H1 (cell line): ENCODE measurements at regions not wholly inside any gene's neighbourhood (a gene's known extent, or its start where the extent isn't known, plus 50 kb on each side); places are given as distances from the start of the nearest gene placed in this dataset.

Experiments
- CTCF ChIA-PET: fragments of 300-600 bp; sonication (Branson Sonifier 250); formaldehyde crosslinking; loops from one replicate; lab custom pipeline; 2021; ENCODE audit not compliant: partially characterized antibody; lab: Charles Lee
- POLR2A ChIA-PET: fragments of 300-600 bp; sonication (Branson Sonifier 250); formaldehyde crosslinking; loops from one replicate; lab custom pipeline; 2021; ENCODE audit warnings: inconsistent platforms; ENCODE audit not compliant: partially characterized antibody; lab: Charles Lee
- DNase-seq, 2 experiments: peaks; one replicate each; pipeline versions ENCODE4 v3.0.0 to v3.0.0-alpha.2; 2010 to 2022; ENCODE audit warnings: low spot score in 2 of 2, low read depth in 1 of 2, mixed read lengths in 1 of 2
- FAIRE-seq: peaks from 2 replicates; lab custom pipeline; 2011; peaks lifted over from hg19 to GRCh38; lab: Jason Lieb, UNC
- H2AFZ ChIP-seq: 2 replicates; pipeline ENCODE4 v1.8.1; 2012; ENCODE audit warnings: low read length, inconsistent platforms
- H2AK5ac ChIP-seq: 2 replicates; pipeline ENCODE4 v1.6.1; 2013; ENCODE audit warnings: low read depth, low read length
- H2BK120ac ChIP-seq: replicated peaks from 2 replicates; pipeline ENCODE3; 2013; ENCODE audit warnings: low read depth, low read length, inconsistent platforms
- H2BK12ac ChIP-seq: 2 replicates; pipeline ENCODE4 v1.6.1; 2013; ENCODE audit warnings: low read depth, low read length
- H2BK15ac ChIP-seq: 2 replicates; pipeline ENCODE4 v1.6.1; 2013; ENCODE audit warnings: low read length
- H2BK20ac ChIP-seq: 2 replicates; pipeline ENCODE4 v1.6.1; 2013; ENCODE audit warnings: low read length
- H2BK5ac ChIP-seq: 2 replicates; pipeline ENCODE4 v1.6.1; 2013; ENCODE audit warnings: low read depth, low read length
- H3K14ac ChIP-seq: 2 replicates; pipeline ENCODE4 v1.6.1; 2013; ENCODE audit warnings: inconsistent platforms; ENCODE audit not compliant: insufficient read length
- H3K18ac ChIP-seq: 2 replicates; pipeline ENCODE4 v1.6.1; 2013; ENCODE audit warnings: low read length; ENCODE audit errors: extremely low read depth
- H3K23ac ChIP-seq: 2 replicates; pipeline ENCODE4 v1.6.1; 2013; ENCODE audit warnings: inconsistent platforms; ENCODE audit not compliant: insufficient read length
- H3K23me2 ChIP-seq: 2 replicates; pipeline ENCODE4 v1.6.1; 2013; ENCODE audit warnings: low read depth, low read length
- H3K27ac ChIP-seq: 2 replicates; pipeline ENCODE4 v1.6.1; 2011; ENCODE audit warnings: low read depth, low read length, inconsistent platforms
- H3K27me3 ChIP-seq, 4 experiments: replicated peaks in 1 of 4; 1 replicate in 1 of 4; 2 replicates in 3 of 4; pipeline versions ENCODE4 v1.6.1 to v1.8.1; 2011 to 2013; ENCODE audit warnings: low read length in 3 of 4, mild to moderate bottlenecking in 3 of 4, inconsistent platforms in 2 of 4, mixed read lengths in 2 of 4, moderate library complexity in 1 of 4; ENCODE audit not compliant: control insufficient read depth in 3 of 4, insufficient read depth in 3 of 4; ENCODE audit errors: extremely low read depth in 1 of 4
- H3K36me3 ChIP-seq, 4 experiments: 2 replicates each; pipeline versions ENCODE4 v1.6.1 to v1.8.1; 2011 to 2013; ENCODE audit warnings: mild to moderate bottlenecking in 4 of 4, low read length in 3 of 4, moderate library complexity in 2 of 4, control low read depth in 1 of 4, inconsistent platforms in 1 of 4; ENCODE audit not compliant: insufficient read depth in 4 of 4, control insufficient read depth in 2 of 4
- H3K4ac ChIP-seq: replicated peaks from 2 replicates; pipeline ENCODE3; 2013; ENCODE audit warnings: low read length, low read depth, mixed read lengths, inconsistent platforms; ENCODE audit not compliant: insufficient read length
- H3K4me1 ChIP-seq, 4 experiments: replicated peaks in 1 of 4; 1 replicate in 1 of 4; 2 replicates in 3 of 4; pipeline versions ENCODE4 v1.6.1 to v1.8.1; 2011 to 2013; ENCODE audit warnings: low read length in 3 of 4, inconsistent platforms in 2 of 4, mixed read lengths in 1 of 4; ENCODE audit not compliant: insufficient read depth in 4 of 4, control insufficient read depth in 3 of 4
- H3K4me2 ChIP-seq, 2 experiments: 2 replicates each; pipeline versions ENCODE4 v1.6.1 to v1.8.1; 2011 to 2013; ENCODE audit warnings: low read depth in 2 of 2, low read length in 2 of 2, control low read depth in 1 of 2, inconsistent platforms in 1 of 2, mild to moderate bottlenecking in 1 of 2; ENCODE audit not compliant: insufficient read depth in 1 of 2
- H3K4me3 ChIP-seq, 4 experiments: fragments of 200-600, 300-600 bp in 1 of 4; sonication (generic), shearing (Covaris generic), sonication (Bioruptor Twin) in 1 of 4; 2 replicates each; pipeline versions ENCODE4 v1.5.1 to v1.8.1; 2011 to 2016; ENCODE audit warnings: low read length in 4 of 4, low read depth in 3 of 4, control low read depth in 2 of 4, inconsistent platforms in 2 of 4, mild to moderate bottlenecking in 2 of 4, mixed read lengths in 1 of 4, moderate library complexity in 1 of 4; ENCODE audit not compliant: insufficient read depth in 2 of 4; ENCODE audit errors: extremely low read depth in 1 of 4
- H3K56ac ChIP-seq: replicated peaks from 2 replicates; pipeline ENCODE3; 2013; ENCODE audit warnings: low read depth, mild to moderate bottlenecking, mixed read lengths, low read length, inconsistent platforms; ENCODE audit not compliant: insufficient read length
- H3K79me1 ChIP-seq: 2 replicates; pipeline ENCODE4 v1.6.1; 2013; ENCODE audit warnings: low read depth, low read length, control low read depth
- H3K79me2 ChIP-seq, 2 experiments: 2 replicates each; pipeline versions ENCODE4 v1.6.1 to v1.8.1; 2012 to 2013; ENCODE audit warnings: low read length in 2 of 2, mild to moderate bottlenecking in 2 of 2, inconsistent platforms in 1 of 2; ENCODE audit not compliant: insufficient read depth in 2 of 2, control insufficient read depth in 1 of 2
- H3K9ac ChIP-seq, 4 experiments: replicated peaks in 1 of 4; 1 replicate in 1 of 4; 2 replicates in 3 of 4; pipeline versions ENCODE4 v1.6.1 to v1.8.1; 2011 to 2013; ENCODE audit warnings: low read depth in 3 of 4, low read length in 3 of 4, control low read depth in 2 of 4, mild to moderate bottlenecking in 2 of 4, moderate library complexity in 2 of 4, inconsistent platforms in 1 of 4; ENCODE audit errors: extremely low read depth in 1 of 4
- H3K9me3 ChIP-seq, 2 experiments: 2 replicates each; pipeline versions ENCODE4 v1.6.1 to v1.8.1; 2012 to 2013; ENCODE audit warnings: mild to moderate bottlenecking in 2 of 2, moderate library complexity in 2 of 2, control low read depth in 1 of 2, inconsistent platforms in 1 of 2, low read depth in 1 of 2, low read length in 1 of 2, mixed read lengths in 1 of 2; ENCODE audit not compliant: insufficient read depth in 2 of 2
- H4K20me1 ChIP-seq, 2 experiments: replicated peaks in 1 of 2; 2 replicates each; pipeline versions ENCODE3 to v1.8.1; 2011 to 2013; ENCODE audit warnings: inconsistent platforms in 2 of 2, low read length in 2 of 2, mild to moderate bottlenecking in 1 of 2; ENCODE audit not compliant: insufficient read depth in 2 of 2, control insufficient read depth in 1 of 2
- H4K5ac ChIP-seq: 2 replicates; pipeline ENCODE4 v1.6.1; 2013; ENCODE audit warnings: low read length, low read depth, mixed read lengths, inconsistent platforms; ENCODE audit not compliant: insufficient read length
- H4K8ac ChIP-seq: 2 replicates; pipeline ENCODE4 v1.8.0; 2013; ENCODE audit warnings: mild to moderate bottlenecking, moderate library complexity, low read length, inconsistent platforms; ENCODE audit not compliant: insufficient read depth; ENCODE audit errors: extremely low read depth
- H4K91ac ChIP-seq: replicated peaks from 2 replicates; pipeline ENCODE3; 2013; ENCODE audit warnings: low read length, mixed read lengths, inconsistent platforms; ENCODE audit not compliant: insufficient read length
- ASH2L ChIP-seq: fragments of 200-600, 300-600 bp; sonication (generic); IDR thresholded peaks from one replicate; pipeline ENCODE4 v1.7.1; 2017; ENCODE audit warnings: low read length
- BRCA1 ChIP-seq: IDR thresholded peaks from 2 replicates; pipeline ENCODE4 v1.6.1; 2012; ENCODE audit warnings: low read depth, low read length, improper control_type of control experiment
- CHD2 ChIP-seq: IDR thresholded peaks from 2 replicates; pipeline ENCODE4 v1.6.1; 2012; ENCODE audit warnings: low read length, improper control_type of control experiment
- CREB1 ChIP-seq: IDR thresholded peaks from 2 replicates; pipeline ENCODE4 v1.6.1; 2012; ENCODE audit warnings: inconsistent platforms
- EP300 ChIP-seq, 2 experiments: IDR thresholded peaks; 1 replicate in 1 of 2; 2 replicates in 1 of 2; pipeline ENCODE4 v1.6.1; 2011 to 2012; ENCODE audit warnings: low read depth in 2 of 2, low read length in 2 of 2, mild to moderate bottlenecking in 2 of 2, borderline replicate concordance in 1 of 2, inconsistent platforms in 1 of 2, moderate library complexity in 1 of 2
- GTF2F1 ChIP-seq: IDR thresholded peaks from 2 replicates; pipeline ENCODE4 v1.6.1; 2012; ENCODE audit warnings: low read depth, low read length, improper control_type of control experiment, borderline replicate concordance
- NRF1 ChIP-seq: IDR thresholded peaks from 2 replicates; pipeline ENCODE4 v1.6.1; 2011; ENCODE audit warnings: mild to moderate bottlenecking, low read depth, low read length, improper control_type of control experiment
- PHF8 ChIP-seq: fragments of 200-600 bp; sonication (generic); conservative IDR thresholded peaks from 2 replicates; pipeline ENCODE4 v1.7.1; 2012; ENCODE audit warnings: low read depth, mild to moderate bottlenecking, inconsistent platforms, low read length, moderate library complexity
- SAP30 ChIP-seq: fragments of 300-600 bp; sonication (generic); IDR thresholded peaks from 2 replicates; pipeline ENCODE4 v1.7.1; 2012; ENCODE audit warnings: low read length, moderate library complexity, mild to moderate bottlenecking, inconsistent platforms; ENCODE audit not compliant: insufficient read depth, insufficient replicate concordance
- SIRT6 ChIP-seq: IDR thresholded peaks from one replicate; pipeline ENCODE4 v1.7.1; 2012; ENCODE audit warnings: low read length, inconsistent platforms
- TAF1 ChIP-seq: IDR thresholded peaks from 2 replicates; pipeline ENCODE4 v1.6.1; 2011; ENCODE audit warnings: mild to moderate bottlenecking, low read depth, low read length
- TBP ChIP-seq: IDR thresholded peaks from 2 replicates; pipeline ENCODE4 v1.6.1; 2011; ENCODE audit warnings: low read depth, low read length, improper control_type of control experiment
- TCF12 ChIP-seq: IDR thresholded peaks from 2 replicates; pipeline ENCODE4 v1.6.1; 2011; ENCODE audit warnings: low read depth, mild to moderate bottlenecking, low read length
- TEAD4 ChIP-seq: IDR thresholded peaks from 2 replicates; pipeline ENCODE4 v1.6.1; 2012; ENCODE audit warnings: low read depth, low read length, inconsistent platforms, mixed read lengths
- USF2 ChIP-seq: IDR thresholded peaks from 2 replicates; pipeline ENCODE4 v1.6.1; 2011; ENCODE audit warnings: low read length, improper control_type of control experiment
- WGBS, 2 experiments: shearing (Covaris generic) in 1 of 2; methylation state at CpG; one replicate each; pipeline versions ENCODE4 v1.1.6 to v1.1.7; 2013 to 2015; ENCODE audit warnings: low lambda C conversion rate in 2 of 2, mixed read lengths in 2 of 2, inconsistent platforms in 1 of 2, low coverage in 1 of 2, missing lambda C conversion rate in 1 of 2; ENCODE audit not compliant: insufficient replicate concordance in 2 of 2, insufficient coverage in 1 of 2, insufficient read length in 1 of 2; ENCODE audit errors: extremely low coverage in 1 of 2, missing lambda C conversion rate in 1 of 2; 5-methylcytosine and 5-hydroxymethylcytosine counted together

- Histone ChIP-seq H3K9ac (no peak overlapping the region), H2BK120ac (no peak overlapping the region), H3K23me2 (no peaks in the 10 kb centered on the region), H3K4ac (no peak overlapping the region), H2AK5ac (no peak overlapping the region), H3K79me2 (no peaks in the 10 kb centered on the region), H2BK12ac (no peak overlapping the region), H2BK20ac (no peak overlapping the region), H3K4me3 (no peak overlapping the region), H3K18ac (no peak overlapping the region), H3K27ac (no peak overlapping the region), H3K27me3 (no peaks in the 10 kb centered on the region), H2BK5ac (no peak overlapping the region), H3K23ac (peak overlapping the region; percentile 92), H4K20me1 (no peaks in the 10 kb centered on the region), H4K8ac (no peak overlapping the region), H3K56ac (no peak overlapping the region), H2BK15ac (no peak overlapping the region), H3K4me2 (no peak overlapping the region), H3K79me1 (no peaks in the 10 kb centered on the region), H3K9me3 (peaks cover 0 to 2% of the 10 kb centered on the region in 2 experiments; a peak in 1 of 4 replicates), H2AFZ (0 out of 2 replicates have a peak overlapping the region, but pooled peaks have one; percentile 15), H4K5ac (no peak overlapping the region), H3K14ac (no peak overlapping the region), H4K91ac (no peak overlapping the region), H3K4me1 (no peaks in the 10 kb centered on the region), H3K36me3 (no peaks in the 10 kb centered on the region)
- DNase-seq (no peak), FAIRE-seq (no peak)
- ChIA-PET CTCF (no interaction called here), POLR2A (no interaction called here)
- WGBS, 2 experiments: 100% methylated on average over 3 of the region's 3 CpGs; no CpG with 5 or more reads in 1 of the 2 experiments
- TF ChIP-seq TEAD4: no peak
- TF ChIP-seq ASH2L: no peak
- TF ChIP-seq USF2: no peak
- no peak for TF ChIP-seq TCF12
- no peak for TF ChIP-seq TBP
- TF ChIP-seq NRF1: no peak
- no peak for TF ChIP-seq TAF1
- no peak for TF ChIP-seq BRCA1
- no peak for TF ChIP-seq GTF2F1
- TF ChIP-seq CHD2: no peak
- TF ChIP-seq SIRT6: no peak
- no peak for TF ChIP-seq SAP30
- no peak for TF ChIP-seq PHF8
- no peak for TF ChIP-seq CREB1
- TF ChIP-seq EP300 (IDR thresholded peaks at IDR 0.05; ENCODE audit: borderline replicate concordance in 1 of 2, low read depth in 2 of 2, low read length in 2 of 2): no peak
These were observed 707.9 kb upstream of the NRSN1 start for GRCh38 chr6:23418095-23418494.
